K562 (cell line): ENCODE measurements at regions not wholly inside any gene's neighbourhood (a gene's known extent, or its start where the extent isn't known, plus 50 kb on each side); places are given as distances from the start of the nearest gene placed in this dataset.
A peak's percentile ranks its signal among the peaks of the same experiment; 100 is the strongest.

Source experiments
- CBFA2T2 ChIP-seq: fragments of 450-650 bp; conservative IDR thresholded peaks from 2 replicates; pipeline ENCODE4 v1.6.1; 2017; ENCODE audit warnings: mild to moderate bottlenecking
- CEBPG ChIP-seq, 3 experiments: fragments of 200-800 bp in 1 of 3; sonication (Bioruptor generic) in 1 of 3; sonication (generic) in 1 of 3; formaldehyde crosslinking in 1 of 3; IDR thresholded peaks in 2 of 3; conservative IDR thresholded peaks in 1 of 3; 2 replicates each; pipeline versions ENCODE4 v1.6.1 to v1.8.0; 2016 to 2022; ENCODE audit warnings: missing compliant biosample characterization in 2 of 3, missing genetic modification characterization in 2 of 3, mild to moderate bottlenecking in 1 of 3, missing genetic modification reagents in 1 of 3
- FOXJ2 ChIP-seq: fragments of 200-800 bp; sonication (Bioruptor generic); IDR thresholded peaks from 2 replicates; pipeline ENCODE4 v1.6.1; 2016; ENCODE audit warnings: missing genetic modification characterization, missing compliant biosample characterization
- KDM1A ChIP-seq, 2 experiments: fragments of 450-650 bp; IDR thresholded peaks; 2 replicates each; pipeline ENCODE4 v1.6.1; 2016; ENCODE audit warnings: mild to moderate bottlenecking in 2 of 2
- MED1 ChIP-seq: sonication (generic); formaldehyde crosslinking; IDR thresholded peaks from 2 replicates; pipeline ENCODE4 v1.8.1; 2023; ENCODE audit warnings: missing genetic modification reagents, borderline replicate concordance
- NCOA4 ChIP-seq: fragments of 450-650 bp; IDR thresholded peaks from 2 replicates; pipeline ENCODE4 v1.6.1; 2018; ENCODE audit warnings: mild to moderate bottlenecking; ENCODE audit not compliant: partially characterized antibody
- PTBP1 ChIP-seq: fragments of 200-400 bp; formaldehyde crosslinking; IDR thresholded peaks from 2 replicates; pipeline ENCODE4 v1.6.1; 2017; ENCODE audit warnings: low read depth, low read length
- STAG1 ChIP-seq: sonication (generic); formaldehyde crosslinking; IDR thresholded peaks from 2 replicates; pipeline ENCODE4 v1.5.0; 2020; ENCODE audit warnings: missing genetic modification reagents, borderline replicate concordance
- SUPT5H ChIP-seq: fragments of 450-650 bp; IDR thresholded peaks from 2 replicates; pipeline ENCODE4 v1.6.1; 2016
- TRIM28 ChIP-seq: fragments of 450-650 bp; IDR thresholded peaks from 2 replicates; pipeline ENCODE4 v1.6.1; 2017
- ZBTB40 ChIP-seq, 2 experiments: fragments of 450-650 bp in 1 of 2; sonication (generic) in 1 of 2; formaldehyde crosslinking in 1 of 2; IDR thresholded peaks; 2 replicates each; pipeline versions ENCODE4 v1.7.1 to v1.9.0; 2016 to 2022; ENCODE audit warnings: inconsistent platforms in 1 of 2, mild to moderate bottlenecking in 1 of 2, missing genetic modification reagents in 1 of 2
- ZFP36 ChIP-seq: fragments of 150-350 bp; IDR thresholded peaks from 2 replicates; pipeline ENCODE4 v1.6.1; 2018; ENCODE audit warnings: low read length, low read depth; ENCODE audit not compliant: partially characterized antibody
- ZNF143 ChIP-seq: sonication (generic); formaldehyde crosslinking; IDR thresholded peaks from 2 replicates; pipeline ENCODE4 v1.9.0; 2022; ENCODE audit warnings: mild to moderate bottlenecking, missing genetic modification reagents
- ZNF175 ChIP-seq: fragments of 200-800 bp; sonication (Bioruptor generic); IDR thresholded peaks from 2 replicates; pipeline ENCODE4 v1.6.1; 2016; ENCODE audit warnings: low read depth, mild to moderate bottlenecking, missing genetic modification characterization, missing compliant biosample characterization
- TF ChIP-seq, protein P1 (sequence below): IDR thresholded peaks from 2 replicates; pipeline ENCODE4 v1.6.1; 2011; ENCODE audit not compliant: insufficient read length; ENCODE audit errors: extremely low read depth
- TF ChIP-seq, protein P2 (sequence below): sonication (generic); formaldehyde crosslinking; IDR thresholded peaks from 2 replicates; pipeline ENCODE4 v1.8.0; 2022; ENCODE audit warnings: mild to moderate bottlenecking, missing genetic modification reagents

DNA sequence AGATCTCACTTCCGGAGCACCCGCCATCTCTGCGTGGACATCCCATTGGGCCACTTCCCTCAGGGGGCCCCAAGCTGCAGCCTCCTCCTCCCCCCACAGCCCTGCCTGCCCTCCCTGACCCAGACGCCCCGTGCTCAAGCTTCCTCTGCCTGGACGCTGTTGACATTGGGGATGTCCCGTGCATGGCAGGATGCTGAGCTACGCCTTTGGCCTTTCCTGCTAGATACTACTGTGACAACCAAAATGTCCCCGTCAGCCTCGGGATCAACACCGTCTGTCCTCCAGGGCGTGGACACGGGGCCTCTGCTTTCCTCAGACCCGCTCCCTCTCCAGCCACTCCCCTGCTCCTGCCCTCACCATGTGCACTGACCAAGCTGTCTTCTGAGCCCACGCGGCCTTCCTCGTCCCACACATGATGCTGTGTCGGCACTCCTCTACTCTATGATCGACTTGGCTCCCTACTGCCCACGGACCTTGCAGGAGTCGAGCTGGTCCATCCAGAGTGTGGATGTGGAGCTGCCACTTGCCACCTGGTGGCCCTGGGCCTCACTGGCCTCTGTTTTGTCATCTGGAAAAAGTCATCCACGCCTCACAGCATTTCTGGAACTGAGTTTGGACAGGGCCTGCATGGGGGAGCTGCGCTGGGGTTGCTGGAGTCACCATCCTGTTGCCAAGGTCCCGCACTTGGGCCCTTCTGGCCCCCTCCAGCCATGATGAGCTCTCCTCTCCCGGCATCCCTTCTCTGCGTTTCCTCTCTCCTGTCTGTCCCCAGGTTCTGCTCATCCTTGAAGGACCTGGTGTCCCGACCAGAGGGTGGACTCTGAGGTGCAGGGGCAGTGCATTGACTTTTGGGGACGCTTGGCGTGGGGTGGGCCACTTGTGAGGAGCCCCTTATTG lies 221.7 kb upstream of the CIBAR2 start (continued):
- TF ChIP-seq PTBP1 (no peak), ZNF143 (CRISPR knock-in tag) (0 out of 2 replicates have a peak, but pooled peaks have one; percentile 21), ZBTB40 (IDR thresholded peaks at IDR 0.05) (no peak), ZBTB40 (CRISPR knock-in tag; IDR thresholded peaks at IDR 0.05) (no peak), TRIM28 (no peak), ZNF175 (no peak), CBFA2T2 (no peak), FOXJ2 (tag) (no peak), MED1 (CRISPR knock-in tag) (peak; percentile 54; the same call in 1 of the 2 replicates), STAG1 (CRISPR knock-in tag) (0 out of 2 replicates have a peak, but pooled peaks have one; percentile 19), CEBPG (CRISPR knock-in tag; IDR thresholded peaks at IDR 0.05) (no peak), CEBPG (tag; conservative IDR thresholded peaks at IDR 0.05 in 1 of 2, IDR thresholded peaks at IDR 0.05 in 1 of 2) (no peak), ZFP36 (peak; percentile 90), SUPT5H (no peak), NCOA4 (no peak), KDM1A (IDR thresholded peaks at IDR 0.05) (peak; percentile 22 to 74; a peak in 3 of 4 replicates)
- TF ChIP-seq, protein P1, sequence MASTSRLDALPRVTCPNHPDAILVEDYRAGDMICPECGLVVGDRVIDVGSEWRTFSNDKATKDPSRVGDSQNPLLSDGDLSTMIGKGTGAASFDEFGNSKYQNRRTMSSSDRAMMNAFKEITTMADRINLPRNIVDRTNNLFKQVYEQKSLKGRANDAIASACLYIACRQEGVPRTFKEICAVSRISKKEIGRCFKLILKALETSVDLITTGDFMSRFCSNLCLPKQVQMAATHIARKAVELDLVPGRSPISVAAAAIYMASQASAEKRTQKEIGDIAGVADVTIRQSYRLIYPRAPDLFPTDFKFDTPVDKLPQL: no peak
- TF ChIP-seq, protein P2, sequence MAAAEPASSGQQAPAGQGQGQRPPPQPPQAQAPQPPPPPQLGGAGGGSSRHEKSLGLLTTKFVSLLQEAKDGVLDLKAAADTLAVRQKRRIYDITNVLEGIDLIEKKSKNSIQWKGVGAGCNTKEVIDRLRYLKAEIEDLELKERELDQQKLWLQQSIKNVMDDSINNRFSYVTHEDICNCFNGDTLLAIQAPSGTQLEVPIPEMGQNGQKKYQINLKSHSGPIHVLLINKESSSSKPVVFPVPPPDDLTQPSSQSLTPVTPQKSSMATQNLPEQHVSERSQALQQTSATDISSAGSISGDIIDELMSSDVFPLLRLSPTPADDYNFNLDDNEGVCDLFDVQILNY (CRISPR knock-in tag): no peak
